ENCODE measurements at regions not wholly inside any gene's neighbourhood (a gene's known extent, or its start where the extent isn't known, plus 50 kb on each side); places are given as distances from the start of the nearest gene placed in this dataset.
"Not testable (repeated sequence)": the region's sequence is repeated elsewhere in the genome, so short reads cannot be mapped to it uniquely, and the experiment has no call there.

DNA sequence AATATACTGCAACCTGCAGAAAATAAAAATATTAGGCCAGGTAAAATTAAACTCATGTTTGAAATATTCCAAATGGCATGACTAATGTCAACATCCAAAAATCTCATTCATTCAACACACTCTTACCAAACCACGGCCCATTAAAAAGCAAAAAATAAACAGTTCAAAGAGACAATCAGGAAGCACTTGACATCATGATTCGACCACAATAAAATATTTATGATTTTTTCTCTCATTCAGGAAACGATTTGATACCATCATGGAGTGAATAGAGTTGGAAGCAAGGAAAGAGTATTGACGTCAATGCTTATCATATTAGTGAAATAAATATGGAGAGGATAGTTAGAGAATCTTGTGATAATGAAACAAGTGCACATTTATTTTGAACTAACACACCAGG, 354.1 kb downstream of the KCNJ2 start:
- DNase-seq: no peak
- no peaks in the 10 kb centered on the region for H3K27me3 ChIP-seq
- no peak for TF ChIP-seq POLR2A (IDR thresholded peaks at IDR 0.05)
- TF ChIP-seq, protein P1, sequence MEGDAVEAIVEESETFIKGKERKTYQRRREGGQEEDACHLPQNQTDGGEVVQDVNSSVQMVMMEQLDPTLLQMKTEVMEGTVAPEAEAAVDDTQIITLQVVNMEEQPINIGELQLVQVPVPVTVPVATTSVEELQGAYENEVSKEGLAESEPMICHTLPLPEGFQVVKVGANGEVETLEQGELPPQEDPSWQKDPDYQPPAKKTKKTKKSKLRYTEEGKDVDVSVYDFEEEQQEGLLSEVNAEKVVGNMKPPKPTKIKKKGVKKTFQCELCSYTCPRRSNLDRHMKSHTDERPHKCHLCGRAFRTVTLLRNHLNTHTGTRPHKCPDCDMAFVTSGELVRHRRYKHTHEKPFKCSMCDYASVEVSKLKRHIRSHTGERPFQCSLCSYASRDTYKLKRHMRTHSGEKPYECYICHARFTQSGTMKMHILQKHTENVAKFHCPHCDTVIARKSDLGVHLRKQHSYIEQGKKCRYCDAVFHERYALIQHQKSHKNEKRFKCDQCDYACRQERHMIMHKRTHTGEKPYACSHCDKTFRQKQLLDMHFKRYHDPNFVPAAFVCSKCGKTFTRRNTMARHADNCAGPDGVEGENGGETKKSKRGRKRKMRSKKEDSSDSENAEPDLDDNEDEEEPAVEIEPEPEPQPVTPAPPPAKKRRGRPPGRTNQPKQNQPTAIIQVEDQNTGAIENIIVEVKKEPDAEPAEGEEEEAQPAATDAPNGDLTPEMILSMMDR (IDR thresholded peaks at IDR 0.05): no peak
- intact Hi-C loops (cut with DNase I; ENCODE audit: low total_unique reads): no loop called here
- no peak overlapping the region for H3K4me3 ChIP-seq
- no peaks in the 10 kb centered on the region for H3K4me1 ChIP-seq
- no peak overlapping the region for H3K27ac ChIP-seq
- no peaks in the 10 kb centered on the region for H3K9me3 ChIP-seq
- no peaks in the 10 kb centered on the region for H3K36me3 ChIP-seq

DNA sequence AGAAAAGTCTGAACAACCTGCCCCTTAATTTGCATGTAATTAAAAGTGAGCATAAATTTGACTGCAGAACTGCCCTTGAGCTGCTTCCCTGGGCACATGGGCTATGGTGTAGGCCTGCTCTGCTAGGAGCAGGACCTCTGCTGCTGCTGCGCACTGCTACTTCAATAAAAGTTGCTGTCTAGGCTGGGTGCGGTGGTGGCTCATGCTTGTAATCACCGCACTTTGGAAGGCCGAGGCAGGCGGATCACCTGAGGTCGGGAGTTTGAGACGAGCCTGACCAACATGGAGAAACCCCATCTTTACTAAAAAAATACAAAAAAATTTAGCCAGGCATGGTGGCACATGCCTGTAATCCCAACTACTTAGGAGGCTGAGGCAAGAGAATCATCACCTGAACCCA, 355.7 kb downstream of the KCNJ2 start:
- DNase-seq; H3K4me1 ChIP-seq; H3K27me3 ChIP-seq; H3K36me3 ChIP-seq; intact Hi-C loops (cut with DNase I; ENCODE audit: low total_unique reads); H3K9me3 ChIP-seq; H3K27ac ChIP-seq; H3K4me3 ChIP-seq: not testable (repeated sequence)

DNA sequence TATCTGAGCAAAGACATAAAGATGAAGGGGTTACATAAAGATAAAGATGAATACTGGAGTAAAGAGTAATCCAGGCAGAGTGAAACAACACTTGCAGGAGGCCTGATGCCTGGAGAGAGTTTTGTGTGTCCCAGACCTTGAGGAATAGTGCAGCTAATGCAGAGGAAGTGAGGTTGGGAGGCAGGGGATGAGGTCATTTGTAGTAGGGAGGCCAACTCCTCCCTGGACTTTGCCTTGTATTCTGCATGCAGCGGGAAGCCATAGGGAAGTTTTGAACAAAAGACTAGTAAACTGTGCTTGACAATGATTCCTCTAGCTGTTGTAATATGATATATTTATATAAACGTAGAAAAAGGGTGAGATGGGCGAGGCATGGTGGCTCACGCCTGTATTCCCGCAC, 356.6 kb downstream of the KCNJ2 start:
- peaks cover 0 to 3% of the 10 kb centered on the region in 2 donors for H3K27me3 ChIP-seq
- TF ChIP-seq, protein P1 (IDR thresholded peaks at IDR 0.05): no peak
- no peak for TF ChIP-seq POLR2A (IDR thresholded peaks at IDR 0.05)
- H3K4me3 ChIP-seq: no peak overlapping the region
- intact Hi-C loops (cut with DNase I; ENCODE audit: low total_unique reads): no loop called here
- no peaks in the 10 kb centered on the region for H3K4me1 ChIP-seq
- H3K9me3 ChIP-seq: no peaks in the 10 kb centered on the region
- H3K36me3 ChIP-seq: no peaks in the 10 kb centered on the region
- no peak for DNase-seq
- H3K27ac ChIP-seq: no peak overlapping the region

DNA sequence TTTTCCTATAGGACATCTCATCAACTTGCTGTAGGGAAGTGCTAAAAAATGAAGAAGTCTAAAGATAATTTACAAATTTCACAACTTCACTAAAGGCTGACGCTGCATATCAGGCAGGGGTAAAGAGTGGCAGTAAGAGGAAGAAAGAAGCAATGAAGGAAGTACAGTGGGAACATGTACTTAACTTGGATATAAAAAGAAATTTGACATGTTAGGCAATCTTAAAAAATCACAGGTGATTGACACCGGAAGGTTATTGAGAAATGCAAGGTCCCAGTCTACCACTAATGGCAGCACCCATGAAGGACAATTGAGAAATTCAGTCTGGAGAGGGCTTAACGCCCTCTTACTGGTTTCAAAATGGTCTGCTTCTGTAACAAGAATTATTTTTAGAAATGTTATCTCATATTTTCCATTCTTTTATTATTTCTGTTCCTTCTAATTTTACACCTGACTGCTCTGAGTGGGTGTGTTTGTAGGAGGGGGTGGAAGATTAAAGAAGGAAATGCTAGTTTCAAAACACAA, 358.1 kb downstream of the KCNJ2 start:
- H3K4me1 ChIP-seq: no peaks in the 10 kb centered on the region
- no peak overlapping the region for H3K4me3 ChIP-seq
- no peak for TF ChIP-seq POLR2A (IDR thresholded peaks at IDR 0.05)
- TF ChIP-seq, protein P1 (IDR thresholded peaks at IDR 0.05): no peak
- no peaks in the 10 kb centered on the region for H3K9me3 ChIP-seq
- no peak overlapping the region for H3K27ac ChIP-seq
- H3K27me3 ChIP-seq: peaks cover 0 to 3% of the 10 kb centered on the region in 2 donors
- no peaks in the 10 kb centered on the region for H3K36me3 ChIP-seq
- intact Hi-C loops (cut with DNase I; ENCODE audit: low total_unique reads): no loop called here
- no peak for DNase-seq

DNA sequence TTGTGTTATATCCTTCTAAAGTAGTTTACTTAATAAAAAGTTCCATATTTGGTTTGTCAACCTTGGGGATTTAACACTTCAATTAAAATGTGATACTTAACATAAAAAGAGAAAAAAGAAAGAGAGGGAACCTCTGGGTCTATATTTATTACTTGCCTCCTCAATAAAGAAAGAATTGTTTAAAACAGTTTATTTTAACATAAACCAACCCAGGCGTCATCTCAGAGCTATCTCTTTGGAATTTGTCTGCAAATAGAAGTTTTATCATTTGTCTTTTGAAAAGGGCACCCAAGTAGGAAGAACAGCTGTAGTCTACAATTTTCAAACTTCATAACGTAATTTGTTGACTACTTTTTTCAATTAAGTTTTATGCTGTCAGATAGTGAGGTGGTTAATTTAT, 364.1 kb downstream of the KCNJ2 start:
- no peak for DNase-seq
- Histone ChIP-seq H3K27ac (no peak overlapping the region), H3K4me1 (no peaks in the 10 kb centered on the region), H3K36me3 (no peaks in the 10 kb centered on the region), H3K27me3 (peaks cover 0 to 3% of the 10 kb centered on the region in 2 donors), H3K9me3 (no peaks in the 10 kb centered on the region), H3K4me3 (no peak overlapping the region)
- intact Hi-C loops (cut with DNase I; ENCODE audit: low total_unique reads): no loop called here
- no peak for TF ChIP-seq POLR2A (IDR thresholded peaks at IDR 0.05)
- TF ChIP-seq, protein P1 (IDR thresholded peaks at IDR 0.05): no peak

DNA sequence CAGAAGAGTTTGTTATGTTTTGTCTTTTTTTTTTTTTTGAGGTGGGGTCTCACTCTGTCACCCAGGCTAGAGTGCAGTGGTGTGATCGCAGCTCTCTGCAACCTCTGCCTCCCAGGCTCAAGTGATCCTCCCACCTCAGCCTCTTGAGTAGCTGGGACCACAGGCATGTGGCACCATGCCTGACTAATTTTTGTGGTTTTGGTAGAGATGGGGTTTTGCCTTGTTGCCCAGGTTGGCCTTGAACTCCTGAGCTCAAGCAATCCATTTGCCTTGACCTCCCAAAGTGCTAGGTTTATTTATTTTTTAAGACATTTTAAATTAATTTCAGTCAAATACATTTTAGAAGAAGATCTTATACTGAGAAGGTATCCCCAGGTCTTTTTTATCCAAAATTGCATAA, 366.7 kb downstream of the KCNJ2 start:
- DNase-seq: no peak
- H3K36me3 ChIP-seq: no peaks in the 10 kb centered on the region
- no peaks in the 10 kb centered on the region for H3K9me3 ChIP-seq
- TF ChIP-seq, protein P1 (IDR thresholded peaks at IDR 0.05): no peak
- H3K4me3 ChIP-seq: no peak overlapping the region
- H3K4me1 ChIP-seq: no peaks in the 10 kb centered on the region
- no peaks in the 10 kb centered on the region for H3K27me3 ChIP-seq
- intact Hi-C loops (cut with DNase I; ENCODE audit: low total_unique reads): no loop called here
- no peak overlapping the region for H3K27ac ChIP-seq

Measured in uterus (tissue), 3 donors.